GM06990 (cell line): ENCODE measurements at regions not wholly inside any gene's neighbourhood (a gene's known extent, or its start where the extent isn't known, plus 50 kb on each side); places are given as distances from the start of the nearest gene placed in this dataset.

ENCODE experiments used
- DNase-seq: peaks from one replicate; pipeline ENCODE4 v3.0.0-alpha.2; 2011; ENCODE audit not compliant: insufficient read length; ENCODE audit errors: extremely low read depth
- H3K27me3 ChIP-seq: replicated peaks from 2 replicates; pipeline ENCODE4 v1.6.0; 2011; ENCODE audit warnings: low read length; ENCODE audit not compliant: control insufficient read depth, insufficient read depth
- H3K36me3 ChIP-seq: 2 replicates; pipeline ENCODE4 v1.5.1; 2011; ENCODE audit warnings: low read length; ENCODE audit not compliant: control insufficient read depth, insufficient read depth
- H3K4me3 ChIP-seq: replicated peaks from 2 replicates; pipeline ENCODE4 v1.5.1; 2011; ENCODE audit warnings: low read depth, mild to moderate bottlenecking, control low read depth, low read length
- CTCF ChIP-seq: IDR thresholded peaks from 2 replicates; pipeline ENCODE4 v1.5.1; 2011; ENCODE audit warnings: low read length, control low read depth, mild to moderate bottlenecking, inconsistent platforms; ENCODE audit not compliant: insufficient read depth, poor library complexity, severe bottlenecking

GRCh38 chr20:19966840-19967239, 50.3 kb upstream of the NAA20 start:
- DNase-seq = no peak
- Histone ChIP-seq H3K36me3 (no peaks in the 10 kb centered on the region), H3K4me3 (no peak overlapping the region), H3K27me3 (no peaks in the 10 kb centered on the region)
- TF ChIP-seq CTCF = no peak
